Hematopoietic multipotent progenitor cell treated with erythropoietin and hydrocortisone succinate and interleukin-3 and kit ligand, for 6 days (in vitro differentiated cells): ENCODE measurements at regions not wholly inside any gene's neighbourhood (a gene's known extent, or its start where the extent isn't known, plus 50 kb on each side); places are given as distances from the start of the nearest gene placed in this dataset.
A peak's percentile ranks its signal among the peaks of the same experiment; 100 is the strongest.
"Not testable (repeated sequence)": the region's sequence is repeated elsewhere in the genome, so short reads cannot be mapped to it uniquely, and the experiment has no call there.

Experiments
- DNase-seq: peaks from one replicate; pipeline ENCODE4 v3.0.0-alpha.2; 2015

- no peak for DNase-seq
Measured at GRCh38 chr2:142621287-142621686, 256.2 kb upstream of the KYNU start.

GRCh38 chr2:142617461-142617860 lies 260.0 kb upstream of the KYNU start:
- DNase-seq, result no peak

- DNase-seq, result no peak
Measured at GRCh38 chr2:142615876-142616275, 261.6 kb upstream of the KYNU start.

- DNase-seq, result not testable (repeated sequence)
Measured at GRCh38 chr2:142613193-142613592, 264.3 kb upstream of the KYNU start.

GRCh38 chr2:142605421-142605820 lies 272.0 kb upstream of the KYNU start:
- DNase-seq, result no peak

- DNase-seq, result no peak
Measured at GRCh38 chr2:142603759-142604158, 273.7 kb upstream of the KYNU start.

GRCh38 chr2:142602418-142602989 lies 275.0 kb upstream of the KYNU start:
- no peak for DNase-seq

- no peak for DNase-seq
Measured at GRCh38 chr2:142601794-142602193, 275.7 kb upstream of the KYNU start.

GRCh38 chr2:142599504-142599903 lies 278.0 kb upstream of the KYNU start:
- no peak for DNase-seq

- DNase-seq, result no peak
Measured at GRCh38 chr2:142598846-142599245, 278.6 kb upstream of the KYNU start.

- no peak for DNase-seq
Measured at GRCh38 chr2:142596334-142597088, 281.0 kb upstream of the KYNU start.

GRCh38 chr2:142594935-142595334 lies 282.5 kb upstream of the KYNU start:
- no peak for DNase-seq

- DNase-seq, result no peak
Measured at GRCh38 chr2:142592171-142592570, 285.3 kb upstream of the KYNU start.

GRCh38 chr2:142591420-142591819 lies 286.0 kb upstream of the KYNU start:
- DNase-seq, result no peak

GRCh38 chr2:142588269-142588668 lies 289.2 kb upstream of the KYNU start:
- peak; percentile 11 for DNase-seq

- no peak for DNase-seq
Measured at GRCh38 chr2:142586693-142587580, 290.5 kb upstream of the KYNU start.

- DNase-seq, result no peak
Measured at GRCh38 chr2:142585785-142586184, 291.7 kb upstream of the KYNU start.

GRCh38 chr2:142582317-142582716 lies 295.1 kb upstream of the KYNU start:
- DNase-seq, result no peak

- DNase-seq, result no peak
Measured at GRCh38 chr2:142581491-142581890, 296.0 kb upstream of the KYNU start.

- DNase-seq, result no peak
Measured at GRCh38 chr2:142580691-142581090, 296.8 kb upstream of the KYNU start.

- DNase-seq, result no peak
Measured at GRCh38 chr2:142575561-142575960, 301.9 kb upstream of the KYNU start.

- no peak for DNase-seq
Measured at GRCh38 chr2:142574388-142574787, 303.1 kb upstream of the KYNU start.

GRCh38 chr2:142572346-142573132 lies 304.9 kb upstream of the KYNU start:
- no peak for DNase-seq
